OCI-LY3 (cell line): ENCODE measurements at regions not wholly inside any gene's neighbourhood (a gene's known extent, or its start where the extent isn't known, plus 50 kb on each side); places are given as distances from the start of the nearest gene placed in this dataset.

Experiments
- H2AFZ ChIP-seq: fragments of 200-600, 300-600 bp; shearing (Covaris generic); 2 replicates; pipeline ENCODE4 v1.6.0; 2014; ENCODE audit warnings: antibody characterized with exemption, low read depth, low read length
- H3K27ac ChIP-seq: fragments of 200-600, 300-600 bp; sonication (generic); 2 replicates; pipeline ENCODE4 v1.5.1; 2014; ENCODE audit warnings: mild to moderate bottlenecking, low read length, moderate library complexity, mixed read lengths
- H3K27me3 ChIP-seq: fragments of 200-600, 300-600 bp; sonication (generic); 2 replicates; pipeline ENCODE4 v1.6.1; 2014; ENCODE audit warnings: low read depth, low read length, mixed read lengths
- H3K36me3 ChIP-seq: fragments of 200-600, 300-600 bp; sonication (generic); replicated peaks from 2 replicates; pipeline ENCODE3; 2014; ENCODE audit warnings: low read depth, low read length, mixed read lengths
- H3K4me1 ChIP-seq: fragments of 300-600, 200-600 bp; sonication (generic); 2 replicates; pipeline ENCODE4 v1.6.1; 2014; ENCODE audit warnings: low read length, mixed read lengths
- H3K4me2 ChIP-seq: fragments of 200-600, 300-600 bp; sonication (generic); 2 replicates; pipeline ENCODE4 v1.6.1; 2014; ENCODE audit warnings: low read length, mixed read lengths
- H3K4me3 ChIP-seq: fragments of 300-600, 200-600 bp; sonication (generic); 2 replicates; pipeline ENCODE4 v1.5.1; 2014; ENCODE audit warnings: antibody characterized with exemption, mild to moderate bottlenecking, low read length, moderate library complexity
- H3K79me2 ChIP-seq: fragments of 300-600, 200-600 bp; shearing (Covaris generic); 2 replicates; pipeline ENCODE4 v1.6.1; 2014; ENCODE audit warnings: mild to moderate bottlenecking, low read length, mixed read lengths
- H3K9ac ChIP-seq: fragments of 300-600, 200-600 bp; shearing (Covaris generic); 2 replicates; pipeline ENCODE4 v1.6.0; 2014; ENCODE audit warnings: mild to moderate bottlenecking, low read length, moderate library complexity
- H3K9me3 ChIP-seq: fragments of 200-600, 300-600 bp; shearing (Covaris generic); 2 replicates; pipeline ENCODE4 v1.6.1; 2014; ENCODE audit warnings: low read length, mixed read lengths; ENCODE audit not compliant: insufficient read depth
- H4K20me1 ChIP-seq: fragments of 200-600, 300-600 bp; sonication (generic); 2 replicates; pipeline ENCODE4 v1.6.1; 2016; ENCODE audit warnings: low read length, mixed read lengths; ENCODE audit not compliant: insufficient read depth
- EZH2phosphoT487 ChIP-seq: fragments of 200-600 bp; shearing (Covaris generic); IDR thresholded peaks from 2 replicates; pipeline ENCODE4 v1.6.1; 2018; ENCODE audit warnings: antibody characterized with exemption, mixed run types, low read depth
- TF ChIP-seq, protein P1 (sequence below): fragments of 200-600, 300-600 bp; sonication (generic); IDR thresholded peaks from 2 replicates; pipeline ENCODE4 v1.5.1; 2014; ENCODE audit warnings: antibody characterized with exemption, low read length, low read depth

DNA sequence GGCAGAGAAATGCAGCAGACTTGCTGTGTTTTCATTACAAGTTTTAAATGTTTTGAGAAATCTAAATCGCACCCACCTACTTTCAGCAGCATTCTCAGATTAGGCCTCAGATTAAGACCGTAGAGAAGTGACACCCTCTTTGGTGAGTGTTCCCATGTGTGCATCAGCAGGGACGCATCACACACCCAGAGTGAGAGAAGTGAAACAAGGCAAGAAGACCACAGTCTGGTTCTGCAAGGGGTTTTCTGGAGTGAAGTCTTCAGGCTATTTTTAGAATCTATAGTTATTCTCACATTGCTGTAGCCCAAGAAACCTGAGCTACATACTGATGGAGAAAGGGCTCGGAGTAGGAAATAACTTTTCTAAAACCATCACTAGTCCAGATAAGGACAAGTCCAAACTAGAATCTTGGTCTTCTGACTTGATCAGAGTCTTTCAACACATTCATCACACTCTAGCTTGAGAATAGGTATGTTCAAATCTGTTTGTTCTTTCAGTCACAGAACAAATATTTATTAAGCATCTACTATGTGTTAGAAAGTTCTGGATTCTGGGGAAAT, 1216.6 kb upstream of the PIK3C3 start:
- Histone ChIP-seq H2AFZ (no peak overlapping the region), H3K36me3 (no peaks in the 10 kb centered on the region), H3K4me2 (peak overlapping the region; percentile 55), H3K27me3 (no peaks in the 10 kb centered on the region), H3K9me3 (0 out of 2 replicates have a peak, but pooled peaks cover 4% of the 10 kb centered on the region), H3K4me1 (peaks cover 22% of the 10 kb centered on the region), H3K4me3 (peak overlapping the region; percentile 32), H4K20me1 (no peaks in the 10 kb centered on the region), H3K9ac (no peak overlapping the region), H3K27ac (peak overlapping the region; percentile 39), H3K79me2 (no peaks in the 10 kb centered on the region)
- TF ChIP-seq EZH2phosphoT487 = no peak
- TF ChIP-seq, protein P1, sequence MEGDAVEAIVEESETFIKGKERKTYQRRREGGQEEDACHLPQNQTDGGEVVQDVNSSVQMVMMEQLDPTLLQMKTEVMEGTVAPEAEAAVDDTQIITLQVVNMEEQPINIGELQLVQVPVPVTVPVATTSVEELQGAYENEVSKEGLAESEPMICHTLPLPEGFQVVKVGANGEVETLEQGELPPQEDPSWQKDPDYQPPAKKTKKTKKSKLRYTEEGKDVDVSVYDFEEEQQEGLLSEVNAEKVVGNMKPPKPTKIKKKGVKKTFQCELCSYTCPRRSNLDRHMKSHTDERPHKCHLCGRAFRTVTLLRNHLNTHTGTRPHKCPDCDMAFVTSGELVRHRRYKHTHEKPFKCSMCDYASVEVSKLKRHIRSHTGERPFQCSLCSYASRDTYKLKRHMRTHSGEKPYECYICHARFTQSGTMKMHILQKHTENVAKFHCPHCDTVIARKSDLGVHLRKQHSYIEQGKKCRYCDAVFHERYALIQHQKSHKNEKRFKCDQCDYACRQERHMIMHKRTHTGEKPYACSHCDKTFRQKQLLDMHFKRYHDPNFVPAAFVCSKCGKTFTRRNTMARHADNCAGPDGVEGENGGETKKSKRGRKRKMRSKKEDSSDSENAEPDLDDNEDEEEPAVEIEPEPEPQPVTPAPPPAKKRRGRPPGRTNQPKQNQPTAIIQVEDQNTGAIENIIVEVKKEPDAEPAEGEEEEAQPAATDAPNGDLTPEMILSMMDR = no peak

DNA sequence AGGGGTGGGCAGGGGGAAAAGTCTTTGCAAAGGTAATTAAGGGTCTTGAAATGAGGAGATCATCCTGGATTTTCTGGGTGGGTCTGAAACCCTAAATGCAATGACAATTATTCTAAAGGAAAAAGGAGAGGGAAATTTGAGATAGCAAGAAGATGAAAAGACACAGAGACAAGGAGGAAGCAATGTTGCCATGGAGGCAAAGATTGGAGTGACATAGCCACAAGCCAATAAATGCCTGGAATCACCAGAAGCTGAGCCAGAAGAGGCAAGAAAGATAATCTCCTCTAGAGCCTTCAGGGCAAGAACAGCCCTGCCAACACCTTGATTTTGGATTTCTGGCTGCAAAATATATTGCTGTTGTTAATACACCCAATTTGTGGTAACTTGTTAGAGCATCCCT, 1246.3 kb upstream of the PIK3C3 start:
- Histone ChIP-seq H3K79me2 (no peaks in the 10 kb centered on the region), H2AFZ (no peak overlapping the region), H3K27ac (no peak overlapping the region), H3K9ac (no peak overlapping the region), H3K4me1 (no peaks in the 10 kb centered on the region), H3K9me3 (no peaks in the 10 kb centered on the region), H3K27me3 (no peaks in the 10 kb centered on the region), H4K20me1 (no peaks in the 10 kb centered on the region), H3K4me2 (no peak overlapping the region), H3K4me3 (no peak overlapping the region), H3K36me3 (no peaks in the 10 kb centered on the region)
- TF ChIP-seq, protein P1 = no peak
- no peak for TF ChIP-seq EZH2phosphoT487

DNA sequence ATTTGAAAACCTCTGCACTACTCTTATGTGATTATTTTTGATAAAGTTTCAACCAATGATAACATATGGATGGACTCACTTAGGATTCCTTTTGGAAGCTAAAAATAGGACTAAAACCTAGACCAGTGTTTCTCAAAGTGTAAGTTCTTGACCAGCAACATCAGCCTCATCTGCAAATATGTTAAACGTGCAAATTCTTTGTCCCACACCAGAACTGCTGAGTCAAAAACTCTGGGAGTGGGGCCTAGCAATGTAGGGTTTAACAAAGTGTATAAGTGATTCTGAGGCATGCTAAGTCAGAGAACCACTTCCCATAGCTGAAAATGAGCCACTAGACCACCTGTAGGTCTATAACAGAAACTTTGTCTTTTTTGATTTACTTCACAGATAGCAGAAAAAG, 1247.2 kb upstream of the PIK3C3 start:
- no peaks in the 10 kb centered on the region for H3K36me3 ChIP-seq
- H3K4me3 ChIP-seq = no peak overlapping the region
- H4K20me1 ChIP-seq = no peaks in the 10 kb centered on the region
- no peak overlapping the region for H2AFZ ChIP-seq
- H3K4me2 ChIP-seq = no peak overlapping the region
- H3K9me3 ChIP-seq = no peaks in the 10 kb centered on the region
- H3K9ac ChIP-seq = no peak overlapping the region
- no peaks in the 10 kb centered on the region for H3K79me2 ChIP-seq
- H3K4me1 ChIP-seq = no peaks in the 10 kb centered on the region
- TF ChIP-seq, protein P1 = no peak
- no peak for TF ChIP-seq EZH2phosphoT487
- H3K27me3 ChIP-seq = no peaks in the 10 kb centered on the region
- H3K27ac ChIP-seq = no peak overlapping the region

DNA sequence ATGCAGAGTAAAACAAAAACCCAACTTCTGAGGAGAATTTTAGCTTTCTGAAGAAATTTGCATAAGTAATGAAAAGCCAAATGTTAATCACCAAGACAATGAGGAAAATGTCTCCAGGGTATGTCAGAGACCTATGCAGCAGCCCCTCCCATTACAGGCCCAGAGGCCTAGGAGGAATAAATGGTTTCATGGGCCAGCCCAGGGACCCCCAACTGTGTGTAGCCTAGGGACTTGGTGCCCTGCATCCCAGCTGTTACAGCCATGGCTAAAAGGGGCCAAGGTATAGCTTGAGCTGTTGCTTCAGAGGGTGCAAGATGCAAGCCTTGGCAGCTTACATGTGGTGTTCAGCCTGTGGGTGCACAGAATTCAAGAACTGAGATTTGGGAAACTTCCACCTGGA, 1256.9 kb upstream of the PIK3C3 start:
- no peak overlapping the region for H3K9ac ChIP-seq
- H3K27me3 ChIP-seq = no peaks in the 10 kb centered on the region
- no peak overlapping the region for H3K4me3 ChIP-seq
- no peaks in the 10 kb centered on the region for H3K36me3 ChIP-seq
- no peak overlapping the region for H2AFZ ChIP-seq
- H3K9me3 ChIP-seq = no peaks in the 10 kb centered on the region
- TF ChIP-seq EZH2phosphoT487 = no peak
- TF ChIP-seq, protein P1 = no peak
- H3K4me2 ChIP-seq = no peak overlapping the region
- H3K79me2 ChIP-seq = no peaks in the 10 kb centered on the region
- H4K20me1 ChIP-seq = no peaks in the 10 kb centered on the region
- H3K27ac ChIP-seq = no peak overlapping the region
- H3K4me1 ChIP-seq = peaks cover 11% of the 10 kb centered on the region
